ENCODE measurements at regions not wholly inside any gene's neighbourhood (a gene's known extent, or its start where the extent isn't known, plus 50 kb on each side); places are given as distances from the start of the nearest gene placed in this dataset.

DNA sequence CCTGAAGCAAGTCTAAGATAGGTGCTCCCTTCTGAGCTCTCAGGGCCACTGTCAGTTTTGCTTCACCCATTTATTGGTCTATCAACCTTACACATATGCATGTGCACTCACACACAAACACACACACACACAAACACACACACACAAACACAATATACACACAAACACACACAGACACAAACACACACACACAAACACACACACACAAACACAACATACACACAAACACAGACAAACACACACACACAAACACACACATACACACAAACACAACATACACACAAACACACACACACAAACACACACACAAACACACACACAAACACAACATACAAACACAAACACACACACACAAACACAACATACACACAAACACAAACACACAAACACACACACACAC lies 181.6 kb upstream of the KLHL29 start:
- TF ChIP-seq, protein P1, sequence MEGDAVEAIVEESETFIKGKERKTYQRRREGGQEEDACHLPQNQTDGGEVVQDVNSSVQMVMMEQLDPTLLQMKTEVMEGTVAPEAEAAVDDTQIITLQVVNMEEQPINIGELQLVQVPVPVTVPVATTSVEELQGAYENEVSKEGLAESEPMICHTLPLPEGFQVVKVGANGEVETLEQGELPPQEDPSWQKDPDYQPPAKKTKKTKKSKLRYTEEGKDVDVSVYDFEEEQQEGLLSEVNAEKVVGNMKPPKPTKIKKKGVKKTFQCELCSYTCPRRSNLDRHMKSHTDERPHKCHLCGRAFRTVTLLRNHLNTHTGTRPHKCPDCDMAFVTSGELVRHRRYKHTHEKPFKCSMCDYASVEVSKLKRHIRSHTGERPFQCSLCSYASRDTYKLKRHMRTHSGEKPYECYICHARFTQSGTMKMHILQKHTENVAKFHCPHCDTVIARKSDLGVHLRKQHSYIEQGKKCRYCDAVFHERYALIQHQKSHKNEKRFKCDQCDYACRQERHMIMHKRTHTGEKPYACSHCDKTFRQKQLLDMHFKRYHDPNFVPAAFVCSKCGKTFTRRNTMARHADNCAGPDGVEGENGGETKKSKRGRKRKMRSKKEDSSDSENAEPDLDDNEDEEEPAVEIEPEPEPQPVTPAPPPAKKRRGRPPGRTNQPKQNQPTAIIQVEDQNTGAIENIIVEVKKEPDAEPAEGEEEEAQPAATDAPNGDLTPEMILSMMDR (IDR thresholded peaks at IDR 0.05; ENCODE audit: insufficient read depth, low read length, poor library complexity, severe bottlenecking) = no peak
- no peak for TF ChIP-seq EZH2phosphoT487 (conservative IDR thresholded peaks at IDR 0.05; ENCODE audit: low read length)
